ENCODE measurements at regions not wholly inside any gene's neighbourhood (a gene's known extent, or its start where the extent isn't known, plus 50 kb on each side); places are given as distances from the start of the nearest gene placed in this dataset.

DNA sequence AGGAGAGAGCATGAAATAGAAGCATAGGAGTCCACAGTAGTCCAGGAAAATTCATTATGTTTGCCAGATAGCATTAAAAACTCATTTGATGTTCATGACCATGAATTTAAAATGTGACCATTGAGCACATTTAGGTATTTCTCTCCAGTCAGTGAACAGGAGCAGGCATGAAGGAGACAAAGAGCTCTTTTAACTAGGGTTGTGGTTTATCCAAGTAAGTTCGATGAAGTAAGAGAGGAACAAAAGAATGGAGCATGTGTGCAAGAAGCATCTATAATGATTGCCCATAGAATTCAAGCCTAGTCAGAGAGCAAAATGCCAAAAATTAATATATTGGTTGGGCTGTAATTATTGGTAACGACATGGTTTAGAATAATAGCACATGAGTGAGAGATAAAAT lies 342.1 kb upstream of the CCDC54 start:
- TF ChIP-seq, protein P1, sequence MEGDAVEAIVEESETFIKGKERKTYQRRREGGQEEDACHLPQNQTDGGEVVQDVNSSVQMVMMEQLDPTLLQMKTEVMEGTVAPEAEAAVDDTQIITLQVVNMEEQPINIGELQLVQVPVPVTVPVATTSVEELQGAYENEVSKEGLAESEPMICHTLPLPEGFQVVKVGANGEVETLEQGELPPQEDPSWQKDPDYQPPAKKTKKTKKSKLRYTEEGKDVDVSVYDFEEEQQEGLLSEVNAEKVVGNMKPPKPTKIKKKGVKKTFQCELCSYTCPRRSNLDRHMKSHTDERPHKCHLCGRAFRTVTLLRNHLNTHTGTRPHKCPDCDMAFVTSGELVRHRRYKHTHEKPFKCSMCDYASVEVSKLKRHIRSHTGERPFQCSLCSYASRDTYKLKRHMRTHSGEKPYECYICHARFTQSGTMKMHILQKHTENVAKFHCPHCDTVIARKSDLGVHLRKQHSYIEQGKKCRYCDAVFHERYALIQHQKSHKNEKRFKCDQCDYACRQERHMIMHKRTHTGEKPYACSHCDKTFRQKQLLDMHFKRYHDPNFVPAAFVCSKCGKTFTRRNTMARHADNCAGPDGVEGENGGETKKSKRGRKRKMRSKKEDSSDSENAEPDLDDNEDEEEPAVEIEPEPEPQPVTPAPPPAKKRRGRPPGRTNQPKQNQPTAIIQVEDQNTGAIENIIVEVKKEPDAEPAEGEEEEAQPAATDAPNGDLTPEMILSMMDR (conservative IDR thresholded peaks at IDR 0.05): no peak
- TF ChIP-seq ZFX (IDR thresholded peaks at IDR 0.05): no peak
